Adrenal gland (tissue), 5 donors: ENCODE measurements at regions not wholly inside any gene's neighbourhood (a gene's known extent, or its start where the extent isn't known, plus 50 kb on each side); places are given as distances from the start of the nearest gene placed in this dataset.

ENCODE experiments used
- CTCF ChIP-seq, 6 experiments: fragments of 450-650 bp in 4 of 6; fragments of 200-600 bp in 2 of 6; sonication (generic) in 1 of 6; IDR thresholded peaks; 1 replicate in 5 of 6; 2 replicates in 1 of 6; pipeline versions ENCODE4 v1.5.1 to v1.8.0; 2016 to 2021; ENCODE audit warnings: antibody characterized with exemption in 6 of 6, mild to moderate bottlenecking in 2 of 6, moderate library complexity in 1 of 6
- POLR2A ChIP-seq, 2 donors: fragments of 450-650 bp; IDR thresholded peaks; one replicate each; pipeline ENCODE4 v1.6.1; 2017; ENCODE audit warnings: antibody characterized with exemption in 2 of 2, mild to moderate bottlenecking in 2 of 2, moderate library complexity in 1 of 2
- donor health status: DM: no; HTN: no; CAD: no.

GRCh38 chr2:20130821-20131645, 79.6 kb upstream of the LAPTM4A start:
- TF ChIP-seq CTCF (IDR thresholded peaks at IDR 0.05) (no peak), POLR2A (IDR thresholded peaks at IDR 0.05) (no peak)
